HG02763 (cell line): ENCODE measurements at regions not wholly inside any gene's neighbourhood (a gene's known extent, or its start where the extent isn't known, plus 50 kb on each side); places are given as distances from the start of the nearest gene placed in this dataset.
"Not testable (repeated sequence)": the region's sequence is repeated elsewhere in the genome, so short reads cannot be mapped to it uniquely, and the experiment has no call there.

Source experiments
- ATAC-seq: cut with Tn5 transposase; IDR thresholded peaks from one replicate; pipeline ENCODE4 v1.9.1; 2021; ENCODE audit warnings: mild to moderate bottlenecking, moderate library complexity; ENCODE audit not compliant: unreplicated experiment

DNA sequence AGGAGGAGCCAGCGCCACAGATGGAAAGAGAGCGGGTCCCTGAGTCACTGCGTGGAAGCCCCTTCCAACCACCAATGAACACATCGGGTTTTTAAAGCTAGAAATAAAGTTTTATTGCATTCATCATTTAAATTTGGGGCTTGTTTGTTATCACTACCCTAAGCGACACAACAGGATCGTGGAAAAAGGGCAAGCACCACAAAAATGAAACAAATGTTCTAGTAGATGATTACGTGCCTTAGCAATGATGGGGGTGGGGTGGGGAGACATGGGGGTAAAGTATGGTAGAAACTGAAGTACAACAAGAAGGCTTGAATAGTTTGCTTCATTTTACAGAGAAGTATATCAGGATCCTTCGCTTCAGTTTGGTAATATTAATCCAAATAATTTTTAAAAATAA is 221.6 kb upstream of the ATP10A start:
- no peak for ATAC-seq

DNA sequence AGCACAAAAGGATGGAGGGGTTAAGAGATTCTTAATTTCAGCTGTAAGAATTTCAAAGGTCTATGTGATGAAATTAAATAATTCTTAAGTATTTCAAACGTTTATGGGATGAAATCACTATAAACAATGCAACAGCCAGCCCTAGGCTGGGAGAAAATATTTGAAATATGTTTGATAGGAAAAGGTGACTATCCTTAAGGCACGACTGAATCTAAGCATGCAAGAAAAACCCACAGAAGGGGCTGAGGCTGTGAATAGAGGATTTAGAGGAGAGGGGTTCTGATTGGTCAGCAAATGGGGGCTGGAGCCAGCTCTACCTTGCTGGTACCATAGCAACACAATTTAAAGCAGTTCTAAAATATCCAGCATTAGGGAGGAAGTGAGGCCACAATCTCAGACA is 220.8 kb upstream of the ATP10A start:
- no peak for ATAC-seq

DNA sequence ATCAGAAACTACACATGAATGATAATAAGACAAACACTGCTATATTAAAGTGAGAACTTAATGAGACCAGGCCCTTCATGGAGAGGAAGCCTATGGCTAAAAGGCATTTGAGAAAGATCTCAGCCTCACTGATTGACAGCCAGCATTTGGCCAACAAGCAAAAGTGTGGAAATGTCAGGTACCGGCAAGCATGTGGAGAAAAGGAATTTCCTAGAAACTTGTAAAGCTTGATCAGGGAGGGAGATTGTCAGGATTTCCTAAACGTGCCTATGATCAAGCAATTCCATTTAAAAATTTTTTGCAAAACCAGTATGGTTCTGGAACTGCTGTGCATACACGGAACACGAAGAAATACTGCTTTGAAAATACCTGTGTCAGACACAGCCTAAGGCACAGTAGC is 220.3 kb upstream of the ATP10A start:
- ATAC-seq, result no peak

DNA sequence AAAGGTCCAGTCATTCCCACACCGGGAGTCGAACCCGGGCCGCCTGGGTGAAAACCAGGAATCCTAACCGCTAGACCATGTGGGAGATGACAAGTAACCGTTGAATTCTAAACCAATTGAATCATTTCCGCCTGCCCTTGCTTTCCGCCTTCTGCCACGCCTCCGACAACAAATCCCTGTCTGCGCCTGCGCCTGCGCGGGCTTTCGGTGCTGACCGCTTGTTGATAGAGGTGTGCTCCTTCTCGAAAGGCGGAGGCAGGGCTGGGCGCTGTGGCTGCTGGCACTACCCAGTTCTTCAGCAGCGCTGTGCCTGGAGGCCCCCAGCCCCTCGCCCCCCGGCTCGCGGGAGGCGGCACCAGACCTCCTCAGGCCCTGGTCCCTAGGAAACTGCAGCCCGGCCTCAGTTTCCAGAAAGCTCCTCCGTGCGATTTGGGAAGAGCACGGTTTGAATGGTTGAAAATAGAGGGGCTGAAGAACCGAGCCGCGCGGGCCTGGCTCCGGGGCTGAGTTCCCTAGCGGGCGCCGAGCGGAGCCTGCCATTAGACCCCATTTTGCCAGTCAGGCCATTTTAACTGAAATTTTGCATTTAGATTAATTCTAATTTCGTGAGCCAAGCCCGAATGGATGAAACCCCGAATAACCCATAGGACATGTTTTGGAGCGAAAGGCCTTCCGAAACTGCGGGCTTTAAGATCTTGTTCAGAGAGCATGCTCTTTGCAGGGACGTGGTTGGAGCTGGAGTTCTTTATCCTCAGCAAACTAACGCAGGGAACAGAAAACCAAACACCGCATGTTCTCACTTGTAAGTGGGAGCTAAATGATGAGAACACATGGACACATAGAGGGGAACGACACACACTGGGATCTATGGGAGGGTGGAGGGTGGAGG is 219.3 kb upstream of the ATP10A start:
- peak; percentile 97 for ATAC-seq

DNA sequence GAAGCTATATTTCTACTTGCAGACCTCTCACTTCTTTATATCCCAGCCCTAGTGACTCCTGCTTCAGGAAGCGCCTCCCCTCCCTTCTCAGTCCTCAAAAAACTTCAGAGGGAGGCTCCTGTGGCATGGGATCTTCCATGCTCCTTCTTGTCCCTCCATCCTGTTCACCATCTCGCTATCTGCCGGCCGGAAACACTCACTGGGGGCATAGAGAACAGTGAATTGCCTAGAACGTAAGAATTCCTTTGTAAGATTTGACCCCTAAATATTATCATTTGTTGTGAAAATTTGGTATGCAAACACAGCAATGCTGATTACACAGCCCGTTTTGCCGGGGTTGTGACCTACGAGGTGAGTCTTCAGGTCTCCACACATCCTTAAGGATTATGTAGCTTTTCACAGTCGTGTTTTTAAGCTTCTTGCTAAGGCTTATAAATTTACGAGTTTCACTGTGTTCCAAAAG is 218.7 kb upstream of the ATP10A start:
- no peak for ATAC-seq

DNA sequence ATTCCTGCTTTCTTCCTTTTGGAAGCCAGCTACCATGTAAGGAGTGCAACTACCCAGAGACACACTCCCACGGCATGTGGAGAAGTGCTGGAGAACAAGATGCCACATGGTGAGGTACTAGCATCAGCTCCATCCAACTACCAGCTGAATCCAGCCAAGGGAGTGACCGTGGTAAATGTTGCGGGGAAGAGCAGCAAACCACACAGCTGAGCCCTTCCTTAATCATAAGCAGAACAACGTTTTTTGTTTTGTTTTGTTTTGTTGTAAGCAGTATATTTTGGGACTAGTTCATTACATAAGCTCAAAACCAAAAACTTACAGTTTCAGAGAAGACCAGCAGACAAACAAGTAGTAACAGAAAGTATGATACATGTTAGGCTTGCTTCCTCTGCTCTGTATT is 212.6 kb upstream of the ATP10A start:
- no peak for ATAC-seq

DNA sequence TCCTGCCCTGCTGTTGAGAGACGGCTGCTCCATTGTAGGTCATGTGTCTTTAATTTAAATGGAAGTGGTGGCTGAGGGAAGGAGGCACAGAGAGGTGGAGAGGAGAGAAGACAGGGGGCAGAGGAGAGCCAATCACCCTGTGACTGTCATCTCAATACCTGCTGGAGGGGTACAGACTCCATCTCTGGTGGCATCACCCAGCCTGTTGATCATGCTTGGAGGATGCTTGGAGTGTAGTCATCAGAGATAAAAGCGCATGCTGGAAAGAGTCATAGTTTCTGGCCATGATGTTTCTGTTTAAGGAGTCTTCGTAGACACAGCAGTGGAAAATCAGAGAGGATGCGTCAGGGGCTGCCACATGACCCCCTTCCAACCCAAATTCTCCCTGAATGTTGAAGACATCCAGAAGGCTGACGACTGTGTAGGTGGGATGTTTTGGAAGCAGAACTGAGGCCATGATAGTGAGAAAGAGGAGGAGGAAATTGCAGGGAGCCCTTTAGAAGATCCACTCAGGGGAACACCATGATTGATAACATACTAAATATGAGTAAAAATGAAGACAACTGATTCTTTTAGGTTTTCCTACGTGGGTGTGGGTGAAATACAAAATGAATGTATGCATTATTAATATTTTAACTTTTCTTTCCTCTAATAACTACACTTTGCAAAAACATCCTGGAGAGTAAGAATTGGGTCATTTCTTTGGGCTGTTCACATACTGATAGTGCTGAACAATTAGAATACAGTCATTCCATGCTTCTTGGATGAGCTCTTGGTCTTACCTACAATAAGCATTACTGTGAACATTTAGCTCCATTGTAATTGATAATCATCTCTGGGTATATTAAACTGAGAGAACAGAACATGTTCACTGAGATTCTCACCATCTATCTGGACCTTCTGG is 210.6 kb upstream of the ATP10A start:
- ATAC-seq, result no peak

DNA sequence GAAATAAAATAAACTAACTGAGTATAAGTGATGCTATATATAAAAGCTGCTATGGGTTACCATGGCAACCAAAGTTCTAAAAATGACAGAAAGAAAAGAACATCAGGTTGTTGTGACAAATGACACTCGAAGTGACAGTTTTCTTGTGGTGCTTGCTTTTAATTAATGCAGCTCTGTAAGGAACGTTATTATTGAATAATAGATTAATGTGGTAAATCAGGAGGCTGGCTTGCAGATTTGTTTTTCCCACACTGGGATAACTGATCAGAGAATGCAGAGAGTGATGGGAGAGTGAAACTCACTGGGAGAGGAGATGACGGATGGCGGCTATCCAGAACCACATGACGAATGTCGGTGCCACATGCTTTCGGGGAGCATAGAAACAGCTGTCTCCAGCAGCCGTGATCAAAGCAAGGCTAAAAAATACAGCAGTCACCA is 207.0 kb upstream of the ATP10A start:
- no peak for ATAC-seq

DNA sequence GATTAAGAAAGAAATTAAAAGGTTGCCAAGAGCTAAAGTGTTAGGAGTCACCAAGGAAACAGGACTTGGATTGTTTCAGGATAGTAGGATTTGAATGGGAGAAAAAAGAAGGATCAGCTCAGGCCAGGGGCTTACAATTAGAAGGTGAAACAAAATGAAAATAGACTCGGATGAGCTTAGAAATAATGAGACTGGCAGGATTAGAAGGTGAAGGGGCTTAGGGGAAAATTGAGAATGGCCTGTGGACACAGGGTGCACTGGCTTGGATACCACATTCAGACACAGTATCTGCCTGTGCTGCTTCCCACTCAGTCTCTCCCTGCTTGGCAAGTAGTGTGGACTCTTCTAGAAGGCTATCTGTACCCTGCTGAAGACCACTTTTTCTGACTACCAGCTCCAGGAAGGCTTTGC is 206.1 kb upstream of the ATP10A start:
- ATAC-seq, result no peak

DNA sequence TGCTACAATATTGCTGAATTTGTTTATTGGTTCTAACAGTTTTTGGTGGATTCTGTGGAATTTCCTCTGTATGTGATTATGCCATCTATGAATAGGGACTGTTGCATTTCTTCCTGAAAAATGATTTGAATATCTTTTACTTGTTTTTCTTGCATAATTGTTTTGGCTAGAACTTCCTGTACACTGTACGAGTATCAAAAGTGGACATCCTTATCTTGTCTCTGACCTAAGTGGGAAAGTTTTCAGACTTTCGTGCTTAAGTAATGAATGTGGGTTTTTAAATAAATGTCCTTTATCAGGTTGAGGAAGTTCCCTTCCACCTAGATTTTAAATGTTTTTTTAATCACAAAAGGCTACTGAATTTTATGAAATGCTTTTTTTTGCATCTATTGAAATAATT is 203.8 kb upstream of the ATP10A start:
- no peak for ATAC-seq

DNA sequence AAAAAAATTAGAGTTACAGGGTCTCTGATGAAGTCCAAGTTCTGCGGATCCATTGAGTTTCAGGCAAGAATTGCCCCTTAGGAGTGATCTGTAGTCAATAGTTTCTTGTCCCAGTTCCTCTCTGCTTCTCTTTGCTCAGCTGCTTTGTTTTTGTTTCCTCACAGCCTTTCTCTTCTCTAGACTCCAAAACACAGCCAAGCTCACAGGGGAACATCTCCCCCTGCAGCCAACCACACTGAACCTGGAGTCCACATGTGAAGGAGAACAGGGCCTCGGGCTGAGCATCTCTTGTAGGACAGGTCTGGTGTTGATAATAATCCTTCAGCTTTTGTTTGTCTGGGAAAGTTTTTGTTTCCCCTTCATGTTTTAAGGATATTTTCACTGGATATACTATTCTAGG is 202.6 kb upstream of the ATP10A start:
- no peak for ATAC-seq

DNA sequence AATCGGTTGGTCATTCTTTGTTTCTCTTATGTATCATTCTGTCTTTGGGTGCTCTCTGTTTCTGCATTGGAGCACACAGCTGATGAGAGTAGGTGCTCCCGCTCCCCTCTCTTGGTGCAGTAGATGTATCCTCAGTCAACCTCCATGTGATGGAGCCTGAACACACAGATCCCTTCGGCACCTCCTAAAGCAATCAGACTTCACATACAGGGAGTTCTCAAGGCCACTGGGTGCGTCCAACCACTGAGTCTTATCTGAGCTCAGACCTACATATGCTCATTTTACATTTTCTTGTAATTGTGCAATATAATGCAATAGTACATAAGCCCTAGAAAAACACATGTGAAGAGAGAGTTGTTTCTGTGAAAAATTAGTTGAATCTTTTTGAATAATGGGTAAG is 198.1 kb upstream of the ATP10A start:
- ATAC-seq, result no peak

DNA sequence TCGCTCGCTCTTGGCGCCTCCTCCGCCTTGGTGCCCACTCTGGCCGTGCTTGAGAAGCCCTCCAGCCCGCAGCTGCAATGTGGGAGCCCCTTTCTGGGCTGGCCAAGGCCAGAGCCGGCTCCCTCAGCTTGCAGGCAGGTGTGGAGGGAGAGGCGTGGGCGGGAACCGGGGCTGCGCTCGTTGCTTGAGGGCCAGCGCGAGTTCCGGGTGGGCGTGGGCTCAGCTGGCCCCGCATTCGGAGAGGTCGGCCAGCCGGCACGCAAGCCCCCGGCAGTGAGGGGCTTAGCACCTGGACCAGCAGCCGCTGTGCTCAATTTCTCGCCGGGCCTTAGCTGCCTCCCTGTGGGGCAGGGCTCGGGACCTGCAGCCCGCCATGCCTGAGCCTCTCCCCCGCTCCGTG is 193.6 kb upstream of the ATP10A start:
- not testable (repeated sequence) for ATAC-seq

DNA sequence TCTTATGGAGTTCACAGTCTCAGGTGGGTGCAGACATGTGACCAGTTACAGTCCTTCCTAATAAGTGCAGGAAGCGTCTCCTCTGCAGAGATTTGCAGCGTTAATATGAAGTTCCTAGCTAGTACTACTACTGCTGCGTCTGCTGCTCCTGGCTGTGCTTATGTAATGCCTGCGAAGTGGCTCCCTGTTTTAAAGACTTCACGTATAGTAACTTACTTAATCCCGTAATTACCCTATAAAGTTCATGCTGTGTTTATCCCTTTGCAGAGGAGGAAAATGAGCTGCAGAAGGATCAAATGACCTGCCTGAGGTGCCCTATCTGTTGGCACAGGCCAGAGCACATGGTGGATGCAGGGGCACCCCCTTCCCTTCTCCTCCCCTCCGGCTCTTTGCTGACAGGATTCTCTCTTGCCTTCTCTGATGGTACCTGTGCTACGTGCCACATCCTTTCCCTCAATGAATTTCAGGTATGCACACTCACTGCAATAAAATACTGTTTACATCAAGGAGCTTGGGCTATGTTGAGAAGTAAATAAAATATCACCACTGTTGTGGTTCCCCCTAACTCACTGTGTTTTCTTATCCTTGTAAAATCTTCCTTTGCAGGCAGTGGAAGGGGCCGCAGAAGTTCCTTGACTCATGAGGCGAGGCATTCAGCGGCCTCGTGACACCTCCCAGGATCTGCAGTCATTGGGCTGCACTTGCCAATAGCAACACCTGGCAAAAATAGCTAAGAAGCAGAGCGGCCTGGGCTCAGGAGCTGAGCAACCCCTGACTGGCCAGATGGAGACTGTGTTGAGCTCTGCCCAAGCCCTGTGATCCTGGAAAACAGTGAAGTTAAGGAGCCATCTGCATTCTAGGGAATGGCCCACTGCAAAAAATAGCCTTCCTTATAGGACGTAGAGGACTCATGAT is 188.9 kb upstream of the ATP10A start:
- no peak for ATAC-seq

DNA sequence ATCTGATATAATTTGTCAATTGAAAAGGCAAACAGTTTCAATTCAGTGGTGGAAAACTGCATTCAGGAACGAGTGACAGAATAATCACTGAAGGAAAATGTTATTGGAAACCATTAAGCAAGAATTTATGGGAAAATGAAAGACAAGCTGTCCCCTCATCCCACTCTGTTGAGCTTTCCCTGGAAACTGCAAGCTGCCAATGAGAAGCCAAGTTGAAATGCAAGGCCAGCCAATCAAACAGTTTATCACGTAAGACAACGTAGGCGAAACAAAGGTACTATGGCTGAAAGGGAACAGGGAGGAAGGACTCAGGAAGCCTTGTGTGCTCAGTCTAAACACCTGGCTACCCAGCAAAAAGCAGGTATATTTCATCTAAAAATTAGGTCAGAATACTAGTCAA is 187.9 kb upstream of the ATP10A start:
- ATAC-seq, result no peak

DNA sequence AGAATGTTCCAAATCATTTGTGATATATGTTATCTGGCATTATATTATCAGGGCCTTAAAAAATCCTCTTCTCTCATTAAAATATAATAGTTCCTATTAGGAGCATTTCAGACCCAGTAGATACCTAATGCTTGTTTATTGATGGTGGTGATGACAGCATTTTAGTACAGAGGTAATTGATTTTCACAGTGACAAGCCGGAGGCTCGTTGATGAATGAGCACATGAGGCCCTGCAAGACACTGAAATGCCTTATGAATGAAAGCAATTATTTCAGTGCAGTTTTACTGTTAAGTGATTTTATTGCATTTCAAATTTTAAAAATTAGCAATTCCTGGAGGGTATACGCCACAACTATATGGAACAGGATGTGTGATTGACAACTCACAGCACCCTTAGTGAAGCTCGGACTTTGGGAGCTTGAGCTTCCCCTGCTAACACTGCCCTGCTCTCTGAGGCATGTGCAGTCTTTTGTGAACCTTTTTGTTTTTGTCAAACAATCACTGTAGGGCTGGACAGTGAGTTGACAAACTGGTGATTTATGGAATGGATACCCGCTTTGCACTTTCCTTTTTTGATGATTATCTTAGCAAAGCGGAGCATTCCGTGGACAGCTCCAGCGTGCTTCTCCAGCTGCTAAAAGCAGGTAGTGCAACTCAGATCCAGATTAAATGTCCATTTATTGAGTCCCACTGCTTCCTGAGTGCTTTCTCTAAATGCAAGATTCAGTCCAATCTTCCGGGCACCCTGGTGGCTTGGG is 187.0 kb upstream of the ATP10A start:
- no peak for ATAC-seq

DNA sequence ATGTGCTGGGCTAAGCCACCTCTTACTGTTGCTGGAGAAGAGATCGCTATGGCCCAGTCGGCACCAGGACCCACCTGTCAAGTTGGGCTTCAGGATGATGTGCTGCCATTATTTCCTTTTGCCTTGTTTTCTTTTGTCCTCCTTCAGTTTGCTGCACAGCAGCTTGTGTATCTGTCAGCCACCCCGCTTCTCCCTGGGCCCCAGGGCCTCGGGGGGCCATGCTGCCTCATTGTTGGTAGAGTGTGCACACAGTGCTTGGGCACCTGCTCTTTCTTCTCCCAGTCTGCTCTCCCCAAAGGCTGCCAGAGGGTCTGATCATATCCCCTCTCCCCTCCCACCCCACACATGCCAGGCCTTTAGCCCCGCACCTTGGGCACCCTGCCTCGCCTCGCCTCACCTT is 185.5 kb upstream of the ATP10A start:
- ATAC-seq, result no peak

DNA sequence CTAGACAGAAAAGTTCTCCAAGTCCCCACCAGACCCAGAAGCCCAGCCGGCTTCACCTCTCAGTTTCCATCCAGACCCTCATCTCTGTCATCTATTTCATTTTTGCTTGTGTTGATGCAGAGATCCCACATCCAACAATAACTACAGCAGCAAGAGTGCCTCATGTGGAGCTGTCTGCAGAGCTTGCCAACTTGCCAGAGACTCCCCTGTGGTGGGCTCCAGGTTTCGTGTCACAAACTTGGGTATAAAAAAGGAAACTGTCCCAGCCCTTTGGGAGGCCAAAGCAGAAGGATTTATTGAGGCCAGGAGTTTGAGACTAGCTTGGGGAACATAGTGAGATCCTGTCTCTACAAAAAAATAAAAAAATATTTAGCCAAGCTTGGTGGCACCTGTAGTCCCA is 182.4 kb upstream of the ATP10A start:
- no peak for ATAC-seq

DNA sequence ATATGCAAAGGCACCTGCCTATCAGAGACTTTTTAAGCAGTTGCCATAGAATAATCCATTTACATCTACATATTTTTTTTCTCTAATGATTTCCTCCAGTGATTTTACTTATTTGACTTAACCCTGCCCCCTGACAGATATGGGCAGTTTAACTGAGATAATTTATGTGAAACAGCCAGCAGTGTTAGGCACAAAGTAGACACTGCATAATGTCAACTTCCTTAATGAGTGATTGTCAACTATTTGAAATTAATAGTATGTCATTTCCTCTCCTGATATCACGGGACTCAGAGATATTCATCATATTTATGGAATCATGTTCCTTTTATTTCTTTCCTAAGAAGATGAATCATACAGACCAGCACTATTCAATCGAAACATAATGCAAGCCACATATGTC is 179.9 kb upstream of the ATP10A start:
- no peak for ATAC-seq

DNA sequence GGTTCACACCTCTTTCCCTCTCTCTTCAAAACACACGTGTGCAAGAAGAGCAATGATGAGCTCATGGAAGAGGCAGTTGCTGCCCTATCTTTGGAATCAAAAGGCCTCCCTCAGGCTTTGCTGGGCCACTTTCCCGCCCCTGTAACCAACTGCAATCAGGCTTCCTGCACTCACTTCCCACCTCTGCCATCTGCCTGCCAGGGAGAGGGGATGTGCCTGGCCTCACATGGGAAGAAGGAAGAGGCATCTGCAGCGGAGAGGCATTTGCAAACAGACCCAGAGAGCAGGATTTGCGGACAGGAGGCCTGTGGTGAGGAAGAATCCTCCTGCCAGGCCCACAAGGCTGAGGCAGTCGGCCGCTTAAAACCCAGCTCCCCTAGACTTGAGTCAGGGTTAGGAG is 175.6 kb upstream of the ATP10A start:
- ATAC-seq, result no peak
